ENCODE measurements at regions not wholly inside any gene's neighbourhood (a gene's known extent, or its start where the extent isn't known, plus 50 kb on each side); places are given as distances from the start of the nearest gene placed in this dataset.
"Not testable (repeated sequence)": the region's sequence is repeated elsewhere in the genome, so short reads cannot be mapped to it uniquely, and the experiment has no call there.

DNA sequence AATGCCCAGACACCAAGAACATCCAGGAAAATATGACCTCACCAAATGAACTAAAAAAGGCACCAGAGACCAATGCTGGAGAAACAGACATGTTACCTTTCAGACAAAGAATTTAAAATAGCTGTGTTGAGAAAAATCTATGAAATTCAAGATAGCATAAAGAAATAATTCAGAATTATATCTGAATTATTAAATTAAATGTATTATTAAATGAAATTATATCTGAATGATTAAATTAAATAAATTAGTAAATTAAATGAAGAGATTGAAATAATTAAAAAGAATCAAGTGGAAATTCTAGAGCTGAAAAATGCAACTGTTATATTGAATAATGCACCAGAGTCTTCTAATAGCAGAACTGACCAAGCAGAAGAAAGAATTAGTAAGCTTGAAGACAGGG is 279.2 kb upstream of the SATB1 start:
- H3K27me3 Mint-ChIP-seq = no peaks in the 10 kb centered on the region
- no peak overlapping the region for H3K27ac ChIP-seq (ENCODE audit: low read depth in 1 of 2, low read length in 2 of 2)
- H3K4me1 ChIP-seq (ENCODE audit: insufficient read depth, low read length) = no peaks in the 10 kb centered on the region
- POLR2A ChIA-PET = no interaction called here
- TF ChIP-seq, protein P1, sequence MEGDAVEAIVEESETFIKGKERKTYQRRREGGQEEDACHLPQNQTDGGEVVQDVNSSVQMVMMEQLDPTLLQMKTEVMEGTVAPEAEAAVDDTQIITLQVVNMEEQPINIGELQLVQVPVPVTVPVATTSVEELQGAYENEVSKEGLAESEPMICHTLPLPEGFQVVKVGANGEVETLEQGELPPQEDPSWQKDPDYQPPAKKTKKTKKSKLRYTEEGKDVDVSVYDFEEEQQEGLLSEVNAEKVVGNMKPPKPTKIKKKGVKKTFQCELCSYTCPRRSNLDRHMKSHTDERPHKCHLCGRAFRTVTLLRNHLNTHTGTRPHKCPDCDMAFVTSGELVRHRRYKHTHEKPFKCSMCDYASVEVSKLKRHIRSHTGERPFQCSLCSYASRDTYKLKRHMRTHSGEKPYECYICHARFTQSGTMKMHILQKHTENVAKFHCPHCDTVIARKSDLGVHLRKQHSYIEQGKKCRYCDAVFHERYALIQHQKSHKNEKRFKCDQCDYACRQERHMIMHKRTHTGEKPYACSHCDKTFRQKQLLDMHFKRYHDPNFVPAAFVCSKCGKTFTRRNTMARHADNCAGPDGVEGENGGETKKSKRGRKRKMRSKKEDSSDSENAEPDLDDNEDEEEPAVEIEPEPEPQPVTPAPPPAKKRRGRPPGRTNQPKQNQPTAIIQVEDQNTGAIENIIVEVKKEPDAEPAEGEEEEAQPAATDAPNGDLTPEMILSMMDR (IDR thresholded peaks at IDR 0.05) = no peak
- H3K4me3 ChIP-seq (ENCODE audit: low read length) = no peak overlapping the region
- no peak overlapping the region for H3K4me3 Mint-ChIP-seq
- no peaks in the 10 kb centered on the region for H3K36me3 ChIP-seq (ENCODE audit: insufficient read depth, low read length)
- peaks cover 0 to 11% of the 10 kb centered on the region in 2 experiments for H3K9me3 ChIP-seq (ENCODE audit: control insufficient read depth in 1 of 2, insufficient read depth in 1 of 2, low read length in 2 of 2)
- peaks cover 20% of the 10 kb centered on the region for H3K4me1 Mint-ChIP-seq (ENCODE audit: low read depth)
- H3K36me3 Mint-ChIP-seq (ENCODE audit: low read depth) = peaks cover 8% of the 10 kb centered on the region
- ATAC-seq (ENCODE audit: poor library complexity) (no peak), DNase-seq (no peak)
- H3K27me3 ChIP-seq (ENCODE audit: control insufficient read depth in 1 of 2, insufficient read depth in 2 of 2, low read length in 2 of 2) = no peaks in the 10 kb centered on the region
- intact Hi-C loops (cut with DNase I, micrococcal nuclease) = no loop called here
- peaks cover 12% of the 10 kb centered on the region for H3K9me3 Mint-ChIP-seq
- CTCF ChIA-PET = no interaction called here
- no peak overlapping the region for H3K27ac Mint-ChIP-seq

GRCh38 chr3:18703798-18704197 is 278.7 kb upstream of the SATB1 start:
- H3K27me3 Mint-ChIP-seq = no peaks in the 10 kb centered on the region
- TF ChIP-seq, protein P1 (IDR thresholded peaks at IDR 0.05) = no peak
- H3K27ac ChIP-seq (ENCODE audit: low read depth in 1 of 2, low read length in 2 of 2) = no peak overlapping the region
- peaks cover 0 to 11% of the 10 kb centered on the region in 2 experiments for H3K9me3 ChIP-seq (ENCODE audit: control insufficient read depth in 1 of 2, insufficient read depth in 1 of 2, low read length in 2 of 2)
- peaks cover 12% of the 10 kb centered on the region for H3K9me3 Mint-ChIP-seq
- H3K36me3 ChIP-seq (ENCODE audit: insufficient read depth, low read length) = no peaks in the 10 kb centered on the region
- no peaks in the 10 kb centered on the region for H3K4me1 ChIP-seq (ENCODE audit: insufficient read depth, low read length)
- DNase-seq (no peak), ATAC-seq (ENCODE audit: poor library complexity) (no peak)
- ChIA-PET CTCF (no interaction called here), POLR2A (no interaction called here)
- H3K4me3 Mint-ChIP-seq = no peak overlapping the region
- H3K27me3 ChIP-seq (ENCODE audit: control insufficient read depth in 1 of 2, insufficient read depth in 2 of 2, low read length in 2 of 2) = no peaks in the 10 kb centered on the region
- H3K4me1 Mint-ChIP-seq (ENCODE audit: low read depth) = peaks cover 15% of the 10 kb centered on the region
- H3K36me3 Mint-ChIP-seq (ENCODE audit: low read depth) = peaks cover 8% of the 10 kb centered on the region
- no peak overlapping the region for H3K4me3 ChIP-seq (ENCODE audit: low read length)
- H3K27ac Mint-ChIP-seq = no peak overlapping the region
- intact Hi-C loops (cut with DNase I, micrococcal nuclease) = no loop called here

DNA sequence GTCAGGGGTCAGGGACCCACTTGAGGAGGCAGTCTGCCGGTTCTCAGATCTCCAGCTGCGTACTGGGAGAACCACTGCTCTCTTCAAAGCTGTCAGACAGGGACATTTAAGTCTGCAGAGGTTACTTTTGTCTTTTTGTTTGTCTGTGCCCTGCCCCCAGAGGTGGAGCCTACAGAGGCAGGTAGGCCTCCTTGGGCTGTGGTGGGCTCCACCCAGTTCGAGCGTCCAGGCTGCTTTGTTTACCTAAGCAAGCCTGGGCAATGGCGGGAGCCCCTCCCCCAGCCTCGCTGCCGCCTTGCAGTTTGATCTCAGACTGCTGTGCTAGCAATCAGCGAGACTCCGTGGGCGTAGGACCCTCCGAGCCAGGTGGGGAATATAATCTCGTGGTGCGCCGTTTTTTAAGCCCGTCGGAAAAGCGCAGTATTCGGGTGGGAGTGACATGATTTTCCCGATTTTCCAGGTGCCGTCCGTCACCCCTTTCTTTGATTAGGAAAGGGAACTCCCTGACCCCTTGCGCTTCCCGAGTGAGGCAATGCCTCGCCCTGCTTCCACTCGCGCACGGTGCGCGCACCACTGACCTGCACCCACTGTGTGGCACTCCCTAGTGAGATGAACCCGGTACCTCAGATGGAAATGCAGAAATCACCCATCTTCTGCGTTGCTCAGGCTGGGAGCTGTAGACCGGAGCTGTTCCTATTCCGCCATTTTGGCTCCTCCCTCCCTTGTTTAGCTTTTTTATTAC is 268.6 kb upstream of the SATB1 start:
- H3K27me3 ChIP-seq (ENCODE audit: control insufficient read depth in 1 of 2, insufficient read depth in 2 of 2, low read length in 2 of 2); H3K36me3 ChIP-seq (ENCODE audit: insufficient read depth, low read length); ATAC-seq (ENCODE audit: poor library complexity); H3K4me3 Mint-ChIP-seq; H3K9me3 ChIP-seq (ENCODE audit: control insufficient read depth in 1 of 2, insufficient read depth in 1 of 2, low read length in 2 of 2); H3K36me3 Mint-ChIP-seq (ENCODE audit: low read depth); H3K4me1 Mint-ChIP-seq (ENCODE audit: low read depth); H3K27ac Mint-ChIP-seq; H3K4me3 ChIP-seq (ENCODE audit: low read length); intact Hi-C loops (cut with DNase I, micrococcal nuclease); POLR2A ChIA-PET; H3K27ac ChIP-seq (ENCODE audit: low read depth in 1 of 2, low read length in 2 of 2); H3K9me3 Mint-ChIP-seq; H3K27me3 Mint-ChIP-seq; CTCF ChIA-PET; H3K4me1 ChIP-seq (ENCODE audit: insufficient read depth, low read length); DNase-seq: not testable (repeated sequence)

- peaks cover 3% of the 10 kb centered on the region for H3K9me3 Mint-ChIP-seq
- H3K4me1 Mint-ChIP-seq (ENCODE audit: low read depth) = peaks cover 13% of the 10 kb centered on the region
- Histone ChIP-seq H3K27ac (ENCODE audit: low read depth in 1 of 2, low read length in 2 of 2) (no peak overlapping the region), H3K36me3 (ENCODE audit: insufficient read depth, low read length) (no peaks in the 10 kb centered on the region), H3K4me1 (ENCODE audit: insufficient read depth, low read length) (no peaks in the 10 kb centered on the region), H3K9me3 (ENCODE audit: control insufficient read depth in 1 of 2, insufficient read depth in 1 of 2, low read length in 2 of 2) (peaks cover 3 to 4% of the 10 kb centered on the region in 2 experiments), H3K4me3 (ENCODE audit: low read length) (no peak overlapping the region), H3K27me3 (ENCODE audit: control insufficient read depth in 1 of 2, insufficient read depth in 2 of 2, low read length in 2 of 2) (no peaks in the 10 kb centered on the region)
- H3K4me3 Mint-ChIP-seq = no peak overlapping the region
- ChIA-PET CTCF (interaction anchor here (1.0 kb wide), 1 partner anchor 8 kb away, joined by 3 read pairs; no protein-coding TSS in a partner anchor), POLR2A (interaction anchor here (0.6 to 1.2 kb wide), 3 partner anchors 26 to 66 kb away, joined by 3 read pairs; no protein-coding TSS in a partner anchor)
- no peak overlapping the region for H3K27ac Mint-ChIP-seq
- intact Hi-C loops (cut with DNase I, micrococcal nuclease) = no loop called here
- no peaks in the 10 kb centered on the region for H3K27me3 Mint-ChIP-seq
- DNase-seq (no peak), ATAC-seq (ENCODE audit: poor library complexity) (no peak)
- TF ChIP-seq, protein P1 (IDR thresholded peaks at IDR 0.05) = no peak
- no peaks in the 10 kb centered on the region for H3K36me3 Mint-ChIP-seq (ENCODE audit: low read depth)
These were observed 262.1 kb upstream of the SATB1 start for GRCh38 chr3:18687286-18687685.

Measured in CD4-positive, alpha-beta T cell (primary cell).